ENCODE measurements at regions not wholly inside any gene's neighbourhood (a gene's known extent, or its start where the extent isn't known, plus 50 kb on each side); places are given as distances from the start of the nearest gene placed in this dataset.

DNA sequence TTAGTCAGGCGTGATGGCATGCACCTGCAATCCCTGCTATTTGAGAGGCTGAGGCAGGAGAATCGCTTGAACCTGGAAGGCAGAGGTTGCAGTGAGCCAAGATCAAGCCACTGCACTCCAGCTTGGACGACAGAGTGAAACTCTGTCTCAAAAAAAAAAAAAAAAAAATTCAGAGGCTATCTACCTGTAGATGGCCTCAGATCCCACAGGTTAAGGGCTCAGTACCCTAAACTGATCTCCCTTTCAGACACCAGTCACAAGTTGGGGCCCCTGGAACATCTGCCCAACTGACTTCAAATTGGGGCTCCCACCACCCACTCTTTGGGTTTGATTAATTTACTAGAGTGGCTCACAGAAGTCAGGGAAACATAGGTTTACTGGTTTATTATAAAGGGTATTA is 65.4 kb upstream of the ERCC6L2 start:
- TF ChIP-seq, protein P1, sequence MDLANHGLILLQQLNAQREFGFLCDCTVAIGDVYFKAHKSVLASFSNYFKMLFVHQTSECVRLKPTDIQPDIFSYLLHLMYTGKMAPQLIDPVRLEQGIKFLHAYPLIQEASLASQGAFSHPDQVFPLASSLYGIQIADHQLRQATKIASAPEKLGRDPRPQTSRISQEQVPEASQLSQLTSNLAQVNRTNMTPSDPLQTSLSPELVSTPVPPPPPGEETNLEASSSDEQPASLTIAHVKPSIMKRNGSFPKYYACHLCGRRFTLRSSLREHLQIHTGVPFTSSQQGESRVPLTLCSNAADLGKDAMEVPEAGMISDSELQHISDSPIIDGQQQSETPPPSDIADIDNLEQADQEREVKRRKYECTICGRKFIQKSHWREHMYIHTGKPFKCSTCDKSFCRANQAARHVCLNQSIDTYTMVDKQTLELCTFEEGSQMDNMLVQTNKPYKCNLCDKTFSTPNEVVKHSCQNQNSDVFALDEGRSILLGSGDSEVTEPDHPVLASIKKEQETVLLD (CRISPR knock-in tag; IDR thresholded peaks at IDR 0.05; ENCODE audit: low read depth) = no peak
- TF ChIP-seq, protein P2, sequence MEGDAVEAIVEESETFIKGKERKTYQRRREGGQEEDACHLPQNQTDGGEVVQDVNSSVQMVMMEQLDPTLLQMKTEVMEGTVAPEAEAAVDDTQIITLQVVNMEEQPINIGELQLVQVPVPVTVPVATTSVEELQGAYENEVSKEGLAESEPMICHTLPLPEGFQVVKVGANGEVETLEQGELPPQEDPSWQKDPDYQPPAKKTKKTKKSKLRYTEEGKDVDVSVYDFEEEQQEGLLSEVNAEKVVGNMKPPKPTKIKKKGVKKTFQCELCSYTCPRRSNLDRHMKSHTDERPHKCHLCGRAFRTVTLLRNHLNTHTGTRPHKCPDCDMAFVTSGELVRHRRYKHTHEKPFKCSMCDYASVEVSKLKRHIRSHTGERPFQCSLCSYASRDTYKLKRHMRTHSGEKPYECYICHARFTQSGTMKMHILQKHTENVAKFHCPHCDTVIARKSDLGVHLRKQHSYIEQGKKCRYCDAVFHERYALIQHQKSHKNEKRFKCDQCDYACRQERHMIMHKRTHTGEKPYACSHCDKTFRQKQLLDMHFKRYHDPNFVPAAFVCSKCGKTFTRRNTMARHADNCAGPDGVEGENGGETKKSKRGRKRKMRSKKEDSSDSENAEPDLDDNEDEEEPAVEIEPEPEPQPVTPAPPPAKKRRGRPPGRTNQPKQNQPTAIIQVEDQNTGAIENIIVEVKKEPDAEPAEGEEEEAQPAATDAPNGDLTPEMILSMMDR (CRISPR knock-in tag; IDR thresholded peaks at IDR 0.05) = peak; percentile 18; the same call in 1 of the 2 replicates
- TF ChIP-seq TCF12 (IDR thresholded peaks at IDR 0.05) (no peak), TCF12 (CRISPR knock-in tag; IDR thresholded peaks at IDR 0.05) (no peak), ZNF563 (CRISPR knock-in tag; IDR thresholded peaks at IDR 0.05) (no peak), ZSCAN29 (CRISPR knock-in tag; conservative IDR thresholded peaks at IDR 0.05) (no peak), ZNF354B (CRISPR knock-in tag; IDR thresholded peaks at IDR 0.05) (no peak), ZBTB21 (CRISPR knock-in tag; IDR thresholded peaks at IDR 0.05) (no peak), RBM22 (optimal IDR thresholded peaks at IDR 0.05; ENCODE audit: low read length) (no peak), HCFC1 (IDR thresholded peaks at IDR 0.05; ENCODE audit: low read depth, low read length) (no peak), MEIS1 (CRISPR knock-in tag; IDR thresholded peaks at IDR 0.05; ENCODE audit: borderline replicate concordance) (no peak), EP300 (IDR thresholded peaks at IDR 0.05; ENCODE audit: low read depth in 2 of 2, low read length in 2 of 2) (no peak), EP300 (CRISPR knock-in tag; IDR thresholded peaks at IDR 0.05; ENCODE audit: borderline replicate concordance) (no peak)

Data from HepG2 (cell line).